IMR-90 (cell line): ENCODE measurements at regions not wholly inside any gene's neighbourhood (a gene's known extent, or its start where the extent isn't known, plus 50 kb on each side); places are given as distances from the start of the nearest gene placed in this dataset.

Source experiments
- CTCF ChIP-seq: conservative IDR thresholded peaks from 2 replicates; pipeline ENCODE4 v1.5.1; 2012; ENCODE audit warnings: mild to moderate bottlenecking, low read depth, low read length, improper control_type of control experiment
- POLR2A ChIP-seq: IDR thresholded peaks from 2 replicates; pipeline ENCODE4 v1.6.1; 2012; ENCODE audit warnings: mild to moderate bottlenecking, low read depth, low read length
- RAD21 ChIP-seq: IDR thresholded peaks from 2 replicates; pipeline ENCODE4 v1.6.1; 2012; ENCODE audit warnings: low read length, improper control_type of control experiment
- SMC3 ChIP-seq: fragments of 150-350 bp; IDR thresholded peaks from 2 replicates; pipeline ENCODE4 v1.6.1; 2016; ENCODE audit warnings: low read depth, mild to moderate bottlenecking, antibody characterized with exemption, low read length, moderate library complexity

- TF ChIP-seq POLR2A, result no peak
- TF ChIP-seq SMC3, result no peak
- TF ChIP-seq CTCF, result no peak
- TF ChIP-seq RAD21, result no peak
These were observed 82.5 kb upstream of the TEAD1 start for GRCh38 chr11:12591706-12592105.
